OCI-LY3 (cell line): ENCODE measurements at regions not wholly inside any gene's neighbourhood (a gene's known extent, or its start where the extent isn't known, plus 50 kb on each side); places are given as distances from the start of the nearest gene placed in this dataset.

Experiments used
- H2AFZ ChIP-seq: fragments of 200-600, 300-600 bp; shearing (Covaris generic); 2 replicates; pipeline ENCODE4 v1.6.0; 2014; ENCODE audit warnings: antibody characterized with exemption, low read depth, low read length
- H3K27ac ChIP-seq: fragments of 200-600, 300-600 bp; sonication (generic); 2 replicates; pipeline ENCODE4 v1.5.1; 2014; ENCODE audit warnings: mild to moderate bottlenecking, low read length, moderate library complexity, mixed read lengths
- H3K27me3 ChIP-seq: fragments of 200-600, 300-600 bp; sonication (generic); 2 replicates; pipeline ENCODE4 v1.6.1; 2014; ENCODE audit warnings: low read depth, low read length, mixed read lengths
- H3K36me3 ChIP-seq: fragments of 200-600, 300-600 bp; sonication (generic); replicated peaks from 2 replicates; pipeline ENCODE3; 2014; ENCODE audit warnings: low read depth, low read length, mixed read lengths
- H3K4me1 ChIP-seq: fragments of 300-600, 200-600 bp; sonication (generic); 2 replicates; pipeline ENCODE4 v1.6.1; 2014; ENCODE audit warnings: low read length, mixed read lengths
- H3K4me2 ChIP-seq: fragments of 200-600, 300-600 bp; sonication (generic); 2 replicates; pipeline ENCODE4 v1.6.1; 2014; ENCODE audit warnings: low read length, mixed read lengths
- H3K4me3 ChIP-seq: fragments of 300-600, 200-600 bp; sonication (generic); 2 replicates; pipeline ENCODE4 v1.5.1; 2014; ENCODE audit warnings: antibody characterized with exemption, mild to moderate bottlenecking, low read length, moderate library complexity
- H3K79me2 ChIP-seq: fragments of 300-600, 200-600 bp; shearing (Covaris generic); 2 replicates; pipeline ENCODE4 v1.6.1; 2014; ENCODE audit warnings: mild to moderate bottlenecking, low read length, mixed read lengths
- H3K9ac ChIP-seq: fragments of 300-600, 200-600 bp; shearing (Covaris generic); 2 replicates; pipeline ENCODE4 v1.6.0; 2014; ENCODE audit warnings: mild to moderate bottlenecking, low read length, moderate library complexity
- H3K9me3 ChIP-seq: fragments of 200-600, 300-600 bp; shearing (Covaris generic); 2 replicates; pipeline ENCODE4 v1.6.1; 2014; ENCODE audit warnings: low read length, mixed read lengths; ENCODE audit not compliant: insufficient read depth
- H4K20me1 ChIP-seq: fragments of 200-600, 300-600 bp; sonication (generic); 2 replicates; pipeline ENCODE4 v1.6.1; 2016; ENCODE audit warnings: low read length, mixed read lengths; ENCODE audit not compliant: insufficient read depth
- EZH2phosphoT487 ChIP-seq: fragments of 200-600 bp; shearing (Covaris generic); IDR thresholded peaks from 2 replicates; pipeline ENCODE4 v1.6.1; 2018; ENCODE audit warnings: antibody characterized with exemption, mixed run types, low read depth
- TF ChIP-seq, protein P1 (sequence below): fragments of 200-600, 300-600 bp; sonication (generic); IDR thresholded peaks from 2 replicates; pipeline ENCODE4 v1.5.1; 2014; ENCODE audit warnings: antibody characterized with exemption, low read length, low read depth

DNA sequence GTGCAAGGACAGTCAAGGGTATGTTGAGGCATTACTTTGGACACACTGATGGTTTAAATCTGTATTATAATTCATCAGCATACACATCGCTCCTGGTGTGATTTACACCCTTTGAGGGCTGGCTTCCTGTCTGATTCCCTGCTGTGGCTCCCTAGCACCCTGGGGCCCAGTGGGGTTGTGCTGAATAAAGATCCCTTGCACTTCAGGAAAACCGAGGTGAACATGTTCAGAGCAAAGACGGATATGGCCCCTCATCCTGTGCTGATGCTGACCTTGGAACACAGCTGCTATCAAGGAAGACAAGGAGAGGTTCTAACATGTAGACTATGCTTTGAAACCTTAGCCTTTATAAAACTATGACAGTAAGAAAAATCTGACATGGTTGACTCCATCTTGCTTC lies 84.6 kb upstream of the UNC5B start:
- Histone ChIP-seq H2AFZ (no peak overlapping the region), H3K79me2 (no peaks in the 10 kb centered on the region), H3K4me3 (no peak overlapping the region), H3K9me3 (no peaks in the 10 kb centered on the region), H3K4me2 (no peak overlapping the region), H3K36me3 (no peaks in the 10 kb centered on the region), H3K27me3 (no peaks in the 10 kb centered on the region), H3K4me1 (no peaks in the 10 kb centered on the region), H3K27ac (no peak overlapping the region), H3K9ac (no peak overlapping the region), H4K20me1 (no peaks in the 10 kb centered on the region)
- TF ChIP-seq, protein P1, sequence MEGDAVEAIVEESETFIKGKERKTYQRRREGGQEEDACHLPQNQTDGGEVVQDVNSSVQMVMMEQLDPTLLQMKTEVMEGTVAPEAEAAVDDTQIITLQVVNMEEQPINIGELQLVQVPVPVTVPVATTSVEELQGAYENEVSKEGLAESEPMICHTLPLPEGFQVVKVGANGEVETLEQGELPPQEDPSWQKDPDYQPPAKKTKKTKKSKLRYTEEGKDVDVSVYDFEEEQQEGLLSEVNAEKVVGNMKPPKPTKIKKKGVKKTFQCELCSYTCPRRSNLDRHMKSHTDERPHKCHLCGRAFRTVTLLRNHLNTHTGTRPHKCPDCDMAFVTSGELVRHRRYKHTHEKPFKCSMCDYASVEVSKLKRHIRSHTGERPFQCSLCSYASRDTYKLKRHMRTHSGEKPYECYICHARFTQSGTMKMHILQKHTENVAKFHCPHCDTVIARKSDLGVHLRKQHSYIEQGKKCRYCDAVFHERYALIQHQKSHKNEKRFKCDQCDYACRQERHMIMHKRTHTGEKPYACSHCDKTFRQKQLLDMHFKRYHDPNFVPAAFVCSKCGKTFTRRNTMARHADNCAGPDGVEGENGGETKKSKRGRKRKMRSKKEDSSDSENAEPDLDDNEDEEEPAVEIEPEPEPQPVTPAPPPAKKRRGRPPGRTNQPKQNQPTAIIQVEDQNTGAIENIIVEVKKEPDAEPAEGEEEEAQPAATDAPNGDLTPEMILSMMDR: no peak
- no peak for TF ChIP-seq EZH2phosphoT487

- no peaks in the 10 kb centered on the region for H3K79me2 ChIP-seq
- H3K36me3 ChIP-seq: no peaks in the 10 kb centered on the region
- no peaks in the 10 kb centered on the region for H3K27me3 ChIP-seq
- H3K4me3 ChIP-seq: no peak overlapping the region
- no peak overlapping the region for H3K9ac ChIP-seq
- no peaks in the 10 kb centered on the region for H3K4me1 ChIP-seq
- H2AFZ ChIP-seq: no peak overlapping the region
- H3K27ac ChIP-seq: no peak overlapping the region
- H3K4me2 ChIP-seq: no peak overlapping the region
- no peaks in the 10 kb centered on the region for H4K20me1 ChIP-seq
- TF ChIP-seq, protein P1: no peak
- no peak for TF ChIP-seq EZH2phosphoT487
- no peaks in the 10 kb centered on the region for H3K9me3 ChIP-seq
Measured at GRCh38 chr10:71128311-71128980, 83.9 kb upstream of the UNC5B start.

DNA sequence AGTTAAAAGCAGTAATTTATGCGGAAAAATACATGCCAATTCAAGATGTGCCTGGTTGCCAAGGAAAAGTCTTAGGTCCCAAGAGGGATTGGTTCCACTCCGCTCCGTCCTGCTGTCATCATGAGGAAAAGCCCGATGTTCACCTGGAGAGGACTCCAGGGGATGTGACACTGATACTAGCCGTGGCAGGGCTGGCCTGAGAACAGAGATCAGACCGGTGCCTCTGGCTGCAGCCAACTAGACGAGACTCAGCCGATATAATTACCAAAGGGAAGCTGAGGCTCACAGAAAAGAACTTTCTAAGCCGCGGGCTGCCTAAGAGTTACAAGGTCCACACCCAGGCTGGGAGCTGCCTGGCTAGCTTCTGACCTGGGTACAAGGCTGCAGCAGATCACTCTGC lies 81.3 kb upstream of the UNC5B start:
- Histone ChIP-seq H3K79me2 (no peaks in the 10 kb centered on the region), H3K4me3 (no peak overlapping the region), H3K27ac (no peak overlapping the region), H3K36me3 (no peaks in the 10 kb centered on the region), H2AFZ (no peak overlapping the region), H3K4me2 (no peak overlapping the region), H3K9ac (no peak overlapping the region), H3K4me1 (no peaks in the 10 kb centered on the region), H3K9me3 (no peaks in the 10 kb centered on the region), H3K27me3 (no peaks in the 10 kb centered on the region), H4K20me1 (no peaks in the 10 kb centered on the region)
- TF ChIP-seq, protein P1: no peak
- no peak for TF ChIP-seq EZH2phosphoT487

DNA sequence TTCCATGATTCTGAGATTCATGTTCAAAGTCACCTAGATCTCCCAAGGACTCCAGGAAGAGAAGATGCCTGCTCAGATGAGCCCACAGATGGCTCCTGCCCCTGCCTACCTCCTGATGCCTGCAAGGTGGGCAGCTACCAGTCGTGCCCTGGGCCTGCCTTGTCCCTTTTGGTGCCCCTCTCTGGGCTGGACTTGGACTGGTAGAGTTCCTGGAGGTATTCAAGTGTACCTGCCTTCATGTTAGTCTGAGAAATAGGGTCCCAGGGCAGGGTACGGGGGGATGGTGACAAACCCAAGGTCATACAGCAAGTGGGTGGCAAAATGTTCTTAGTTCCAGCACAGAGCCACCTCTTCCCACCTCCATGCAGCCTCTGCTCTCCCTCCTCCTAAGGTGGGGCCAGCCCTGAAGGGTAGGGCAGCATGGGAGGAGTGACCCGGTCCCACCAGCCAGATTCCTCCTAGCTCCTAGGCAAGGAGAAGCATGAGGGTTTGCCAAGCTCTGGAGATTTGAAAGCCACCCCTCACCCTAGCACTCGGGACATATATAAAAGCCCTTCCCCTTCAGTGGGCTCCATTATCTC lies 80.8 kb upstream of the UNC5B start:
- no peak overlapping the region for H3K27ac ChIP-seq
- no peaks in the 10 kb centered on the region for H3K4me1 ChIP-seq
- no peaks in the 10 kb centered on the region for H3K36me3 ChIP-seq
- H3K27me3 ChIP-seq: no peaks in the 10 kb centered on the region
- H3K4me3 ChIP-seq: no peak overlapping the region
- H3K4me2 ChIP-seq: no peak overlapping the region
- TF ChIP-seq EZH2phosphoT487: no peak
- TF ChIP-seq, protein P1: no peak
- H4K20me1 ChIP-seq: no peaks in the 10 kb centered on the region
- H3K9ac ChIP-seq: no peak overlapping the region
- H3K79me2 ChIP-seq: no peaks in the 10 kb centered on the region
- H2AFZ ChIP-seq: no peak overlapping the region
- H3K9me3 ChIP-seq: no peaks in the 10 kb centered on the region
